BE2C (cell line): ENCODE measurements at regions not wholly inside any gene's neighbourhood (a gene's known extent, or its start where the extent isn't known, plus 50 kb on each side); places are given as distances from the start of the nearest gene placed in this dataset.

Source experiments
- DNase-seq: peaks from one replicate; pipeline ENCODE4 v3.0.0-alpha.2; 2020
- H3K27me3 ChIP-seq: fragments of 250-450 bp; sonication (Bioruptor Pico); 2 replicates; pipeline ENCODE4 v1.5.1; 2020; ENCODE audit warnings: mild to moderate bottlenecking
- H3K36me3 ChIP-seq: fragments of 250-450 bp; sonication (Bioruptor Pico); 2 replicates; pipeline ENCODE4 v1.5.1; 2020; ENCODE audit warnings: mild to moderate bottlenecking
- H3K4me1 ChIP-seq: fragments of 250-450 bp; sonication (Bioruptor Pico); 2 replicates; pipeline ENCODE4 v1.5.1; 2020
- H3K4me3 ChIP-seq: 2 replicates; pipeline ENCODE4 v1.5.1; 2011; ENCODE audit warnings: low read depth, low read length
- H3K9me3 ChIP-seq: fragments of 250-450 bp; sonication (Bioruptor Pico); 2 replicates; pipeline ENCODE4 v1.5.1; 2020
- CTCF ChIP-seq: IDR thresholded peaks from 2 replicates; pipeline ENCODE4 v1.5.1; 2012; ENCODE audit warnings: mild to moderate bottlenecking, low read depth, low read length

GRCh38 chr14:83470466-83470865, 1936.8 kb upstream of the SEL1L start:
- Histone ChIP-seq H3K4me3 (no peak overlapping the region), H3K9me3 (no peaks in the 10 kb centered on the region), H3K36me3 (no peaks in the 10 kb centered on the region), H3K27me3 (no peaks in the 10 kb centered on the region), H3K4me1 (no peaks in the 10 kb centered on the region)
- TF ChIP-seq CTCF, result no peak
- no peak for DNase-seq

- no peaks in the 10 kb centered on the region for H3K27me3 ChIP-seq
- H3K4me3 ChIP-seq, result no peak overlapping the region
- DNase-seq, result no peak
- H3K9me3 ChIP-seq, result no peaks in the 10 kb centered on the region
- no peaks in the 10 kb centered on the region for H3K4me1 ChIP-seq
- H3K36me3 ChIP-seq, result no peaks in the 10 kb centered on the region
- no peak for TF ChIP-seq CTCF
Observed at GRCh38 chr14:83470959-83471695, 1937.5 kb upstream of the SEL1L start.

- no peak for DNase-seq
- H3K36me3 ChIP-seq, result no peaks in the 10 kb centered on the region
- H3K9me3 ChIP-seq, result no peaks in the 10 kb centered on the region
- H3K4me1 ChIP-seq, result no peaks in the 10 kb centered on the region
- H3K4me3 ChIP-seq, result no peak overlapping the region
- no peak for TF ChIP-seq CTCF
- no peaks in the 10 kb centered on the region for H3K27me3 ChIP-seq
Observed at GRCh38 chr14:83473416-83474235, 1940.0 kb upstream of the SEL1L start.

- no peak for DNase-seq
- Histone ChIP-seq H3K36me3 (no peaks in the 10 kb centered on the region), H3K9me3 (no peaks in the 10 kb centered on the region), H3K27me3 (no peaks in the 10 kb centered on the region), H3K4me1 (no peaks in the 10 kb centered on the region), H3K4me3 (no peak overlapping the region)
- no peak for TF ChIP-seq CTCF
Observed at GRCh38 chr14:83478741-83479140, 1945.1 kb upstream of the SEL1L start.

GRCh38 chr14:83483063-83483462, 1949.4 kb upstream of the SEL1L start:
- Histone ChIP-seq H3K4me1 (no peaks in the 10 kb centered on the region), H3K4me3 (no peak overlapping the region), H3K27me3 (no peaks in the 10 kb centered on the region), H3K36me3 (no peaks in the 10 kb centered on the region), H3K9me3 (no peaks in the 10 kb centered on the region)
- TF ChIP-seq CTCF, result no peak
- no peak for DNase-seq

GRCh38 chr14:83485591-83485990, 1951.9 kb upstream of the SEL1L start:
- no peaks in the 10 kb centered on the region for H3K4me1 ChIP-seq
- H3K9me3 ChIP-seq, result no peaks in the 10 kb centered on the region
- H3K27me3 ChIP-seq, result no peaks in the 10 kb centered on the region
- no peak for DNase-seq
- TF ChIP-seq CTCF, result no peak
- no peak overlapping the region for H3K4me3 ChIP-seq
- no peaks in the 10 kb centered on the region for H3K36me3 ChIP-seq
